GM12878 (cell line): ENCODE measurements at regions not wholly inside any gene's neighbourhood (a gene's known extent, or its start where the extent isn't known, plus 50 kb on each side); places are given as distances from the start of the nearest gene placed in this dataset.

Source experiments
- ATAC-seq: fragments of 200-7000 bp; cut with Tn5 transposase; 3 replicates; pipeline ENCODE4 v1.9.1; 2020; ENCODE audit warnings: mild to moderate bottlenecking, moderate library complexity
- BruUV-seq: library from RNA; stranded (reverse); fragments of 400-500 nt; replicated peaks from 2 replicates; lab custom pipeline; 2021; lab: Mats Ljungman, UMichigan
- CTCF ChIA-PET: fragments of 300-600 bp; sonication (Branson Sonifier 250); formaldehyde crosslinking; extraction: SDS; loops from one replicate; lab custom pipeline; 2021; ENCODE audit warnings: inconsistent platforms; lab: Yijun Ruan, JAX
- POLR2A ChIA-PET: fragments of 350-600 bp; formaldehyde crosslinking; extraction: SDS; loops from one replicate; lab custom pipeline; 2021; ENCODE audit warnings: inconsistent platforms; lab: Charles Lee
- RAD21 ChIA-PET: fragments of 300-600 bp; sonication (Branson Sonifier 250); formaldehyde crosslinking; loops from one replicate; lab custom pipeline; 2023; ENCODE audit warnings: antibody characterized with exemption; ENCODE audit not compliant: unreplicated experiment; lab: Charles Lee
- SMC1A ChIA-PET: fragments of 300-600 bp; sonication (Branson Sonifier 250); formaldehyde crosslinking; loops from one replicate; lab custom pipeline; 2023; ENCODE audit not compliant: unreplicated experiment, uncharacterized antibody; lab: Charles Lee
- DNase-seq: peaks from one replicate; pipeline ENCODE4 v3.0.0-alpha.2; 2011; ENCODE audit warnings: low read depth, low spot score
- FAIRE-seq: peaks from 3 replicates; lab custom pipeline; 2011; peaks lifted over from hg19 to GRCh38; lab: Jason Lieb, UNC
- H2AFZ ChIP-seq: 2 replicates; pipeline ENCODE4 v1.6.0; 2011; ENCODE audit warnings: low read depth, low read length, control low read depth; ENCODE audit not compliant: control insufficient read depth
- H3K27ac ChIP-seq: 2 replicates; pipeline ENCODE4 v1.5.1; 2011; ENCODE audit warnings: control low read depth; ENCODE audit not compliant: control insufficient read depth, insufficient read depth
- H3K27me3 ChIP-seq, 2 experiments: replicated peaks in 1 of 2; 2 replicates each; pipeline versions ENCODE4 v1.6.0 to v1.6.1; 2011; ENCODE audit warnings: low read length in 1 of 2; ENCODE audit not compliant: control insufficient read depth in 2 of 2, insufficient read depth in 2 of 2
- H3K36me3 ChIP-seq, 2 experiments: 2 replicates each; pipeline ENCODE4 v1.5.1; 2011; ENCODE audit warnings: low read length in 1 of 2; ENCODE audit not compliant: control insufficient read depth in 2 of 2, insufficient read depth in 2 of 2
- H3K4me1 ChIP-seq: 2 replicates; pipeline ENCODE4 v1.6.1; 2011; ENCODE audit warnings: mild to moderate bottlenecking, low read length, moderate library complexity, mixed read lengths; ENCODE audit not compliant: control insufficient read depth, insufficient read depth
- H3K4me2 ChIP-seq: 2 replicates; pipeline ENCODE4 v1.6.0; 2011; ENCODE audit warnings: control low read depth; ENCODE audit not compliant: control insufficient read depth, insufficient read depth
- H3K4me3 ChIP-seq: fragments of 200-600 bp; sonication (generic); 2 replicates; pipeline ENCODE4 v1.5.1; 2016
- H3K79me2 ChIP-seq: 2 replicates; pipeline ENCODE4 v1.6.0; 2011; ENCODE audit warnings: low read length; ENCODE audit not compliant: control insufficient read depth, insufficient read depth
- H3K9ac ChIP-seq: 2 replicates; pipeline ENCODE4 v1.8.0; 2011; ENCODE audit warnings: low read length, control low read depth, mixed read lengths; ENCODE audit not compliant: control insufficient read depth, insufficient read depth
- H3K9me3 ChIP-seq: replicated peaks from 3 replicates; pipeline ENCODE4 v1.5.1; 2011; ENCODE audit warnings: mild to moderate bottlenecking, low read length; ENCODE audit not compliant: control insufficient read depth, insufficient read depth
- H4K20me1 ChIP-seq: 2 replicates; pipeline ENCODE4 v1.6.0; 2011; ENCODE audit not compliant: control insufficient read depth, insufficient read depth
- ATF2 ChIP-seq: IDR thresholded peaks from 2 replicates; pipeline ENCODE4 v1.6.1; 2012; ENCODE audit warnings: low read length, inconsistent platforms
- BHLHE40 ChIP-seq, 2 experiments: fragments of 450-650 bp in 1 of 2; IDR thresholded peaks; 2 replicates each; pipeline ENCODE4 v1.6.1; 2011 to 2017; ENCODE audit warnings: low read depth in 2 of 2, borderline replicate concordance in 1 of 2, improper control_type of control experiment in 1 of 2, low read length in 1 of 2, mild to moderate bottlenecking in 1 of 2
- CTCF ChIP-seq, 3 experiments: IDR thresholded peaks in 2 of 3; conservative IDR thresholded peaks in 1 of 3; 2 replicates each; pipeline ENCODE4 v1.5.1; 2011; ENCODE audit warnings: low read depth in 3 of 3, low read length in 3 of 3, mild to moderate bottlenecking in 3 of 3, control low read depth in 2 of 3, moderate library complexity in 2 of 3, inconsistent platforms in 1 of 3, mixed read lengths in 1 of 3; ENCODE audit not compliant: control insufficient read depth in 2 of 3, insufficient read depth in 1 of 3; ENCODE audit errors: extremely low read depth in 1 of 3
- DPF2 ChIP-seq: fragments of 450-650 bp; IDR thresholded peaks from 2 replicates; pipeline ENCODE4 v1.6.1; 2017; ENCODE audit warnings: mild to moderate bottlenecking
- EGR1 ChIP-seq, 2 experiments: IDR thresholded peaks; 1 replicate in 1 of 2; 2 replicates in 1 of 2; pipeline ENCODE4 v1.6.1; 2011 to 2012; ENCODE audit warnings: low read depth in 2 of 2, low read length in 2 of 2, borderline replicate concordance in 1 of 2, mild to moderate bottlenecking in 1 of 2, moderate library complexity in 1 of 2
- IKZF1 ChIP-seq: fragments of 450-650 bp; conservative IDR thresholded peaks from 2 replicates; pipeline ENCODE4 v1.6.1; 2017; ENCODE audit warnings: antibody characterized with exemption, mild to moderate bottlenecking
- MYC ChIP-seq: IDR thresholded peaks from 2 replicates; pipeline ENCODE4 v1.6.1; 2011; ENCODE audit warnings: mild to moderate bottlenecking, low read length, moderate library complexity, inconsistent platforms; ENCODE audit not compliant: insufficient read depth, insufficient replicate concordance, insufficient read length, severe bottlenecking
- NKRF ChIP-seq: fragments of 450-650 bp; conservative IDR thresholded peaks from 2 replicates; pipeline ENCODE4 v1.6.1; 2017; ENCODE audit warnings: mild to moderate bottlenecking, moderate library complexity
- NRF1 ChIP-seq: conservative IDR thresholded peaks from 2 replicates; pipeline ENCODE4 v1.6.1; 2011; ENCODE audit warnings: mild to moderate bottlenecking, low read depth, low read length, improper control_type of control experiment
- PAX5 ChIP-seq: IDR thresholded peaks from 2 replicates; pipeline ENCODE4 v1.6.1; 2011; ENCODE audit warnings: low read depth, low read length, borderline replicate concordance
- PML ChIP-seq: IDR thresholded peaks from 2 replicates; pipeline ENCODE4 v1.6.1; 2012; ENCODE audit warnings: low read length, inconsistent platforms
- POLR2AphosphoS2 ChIP-seq: IDR thresholded peaks from 2 replicates; pipeline ENCODE4 v1.6.1; 2011; ENCODE audit warnings: low read depth, mild to moderate bottlenecking, low read length, improper control_type of control experiment, moderate library complexity
- TCF12 ChIP-seq: IDR thresholded peaks from 2 replicates; pipeline ENCODE4 v1.6.1; 2011; ENCODE audit warnings: low read depth, mild to moderate bottlenecking, low read length
- YY1 ChIP-seq: IDR thresholded peaks from 2 replicates; pipeline ENCODE4 v1.6.1; 2011; ENCODE audit warnings: low read depth, mild to moderate bottlenecking, low read length
- ZNF592 ChIP-seq: fragments of 450-650 bp; IDR thresholded peaks from 2 replicates; pipeline ENCODE4 v1.6.1; 2017; ENCODE audit warnings: mild to moderate bottlenecking, moderate library complexity
- WGBS: methylation state at CpG from one replicate; pipeline ENCODE4 v1.1.6; 2016; ENCODE audit warnings: low lambda C conversion rate; ENCODE audit not compliant: insufficient replicate concordance, insufficient coverage; ENCODE audit errors: missing lambda C conversion rate; 5-methylcytosine and 5-hydroxymethylcytosine counted together
- in situ Hi-C: fragments of 300-500 bp; cut with MboI; formaldehyde crosslinking; loops from 9 replicates; pipeline ENCODE4 v1.14.3; 2018; ENCODE audit warnings: mixed read lengths
- intact Hi-C: fragments of 100-400 bp; cut with micrococcal nuclease; formaldehyde crosslinking; loops from one replicate; pipeline ENCODE4 v1.14.2; 2022; ENCODE audit not compliant: unreplicated experiment

- H3K4me3 ChIP-seq: no peak overlapping the region
- no peaks in the 10 kb centered on the region for H3K27me3 ChIP-seq
- no peak overlapping the region for H3K9ac ChIP-seq
- no peak for ATAC-seq
- POLR2A ChIA-PET: no interaction called here
- RAD21 ChIA-PET: interaction anchor here (0.7 to 0.9 kb wide), 2 partner anchors 259 to 849 kb away, joined by 3 read pairs; no protein-coding TSS in a partner anchor
- H3K4me2 ChIP-seq: no peak overlapping the region
- H4K20me1 ChIP-seq: no peaks in the 10 kb centered on the region
- no peak for FAIRE-seq
- H3K4me1 ChIP-seq: no peaks in the 10 kb centered on the region
- no peak overlapping the region for H2AFZ ChIP-seq
- SMC1A ChIA-PET: interaction anchor here (1.0 to 1.4 kb wide), 2 partner anchors 19 to 40 kb away, joined by 3 to 4 read pairs; no protein-coding TSS in a partner anchor
- BruUV-seq: no TSS peak
- no peak for DNase-seq
- in situ Hi-C loops (no loop called here), intact Hi-C loops (no loop called here)
- no peaks in the 10 kb centered on the region; the same call in 2 of the 3 replicates for H3K9me3 ChIP-seq
- CTCF ChIA-PET: interaction anchor here (1.0 to 1.5 kb wide), 2 partner anchors 15 to 54 kb away, joined by 3 to 4 read pairs; no protein-coding TSS in a partner anchor
- no peaks in the 10 kb centered on the region for H3K79me2 ChIP-seq
- 62% methylated on average over 4 of the region's 4 CpGs for WGBS
- no peak overlapping the region for H3K27ac ChIP-seq
- no peaks in the 10 kb centered on the region for H3K36me3 ChIP-seq
- TF ChIP-seq POLR2AphosphoS2 (no peak), NRF1 (no peak), DPF2 (no peak), MYC (no peak), CTCF (IDR thresholded peaks at IDR 0.05 in 2 of 3, conservative IDR thresholded peaks at IDR 0.05 in 1 of 3; ENCODE audit: control insufficient read depth in 2 of 3, extremely low read depth in 1 of 3, insufficient read depth in 1 of 3, low read depth in 3 of 3, low read length in 3 of 3) (no peak), BHLHE40 (IDR thresholded peaks at IDR 0.05; ENCODE audit: borderline replicate concordance in 1 of 2, low read depth in 2 of 2, low read length in 1 of 2) (no peak), IKZF1 (no peak), EGR1 (IDR thresholded peaks at IDR 0.05; ENCODE audit: borderline replicate concordance in 1 of 2, low read depth in 2 of 2, low read length in 2 of 2) (no peak), ATF2 (no peak), TCF12 (no peak), PML (no peak), YY1 (no peak), ZNF592 (no peak), NKRF (no peak), PAX5 (no peak)
Observed at GRCh38 chr10:34041871-34042270, 707.4 kb upstream of the NRP1 start.
